HCT116 (cell line): ENCODE measurements at regions not wholly inside any gene's neighbourhood (a gene's known extent, or its start where the extent isn't known, plus 50 kb on each side); places are given as distances from the start of the nearest gene placed in this dataset.

Experiments used
- ATAC-seq: fragments of 200-7000 bp; cut with Tn5 transposase; 2 replicates; pipeline ENCODE4 v1.9.1; 2020; ENCODE audit warnings: mild to moderate bottlenecking, moderate library complexity
- BruUV-seq: library from RNA; stranded (reverse); fragments of 400-500 nt; replicated peaks from 2 replicates; lab custom pipeline; 2021; lab: Mats Ljungman, UMichigan
- CTCF ChIA-PET: fragments of 300-600 bp; sonication (Branson Sonifier 250); formaldehyde crosslinking; loops from one replicate; lab custom pipeline; 2021; ENCODE audit warnings: antibody characterized with exemption; lab: Charles Lee
- POLR2A ChIA-PET: fragments of 300-600, 350-600 bp; sonication (Branson Sonifier 250); formaldehyde crosslinking; loops from one replicate; lab custom pipeline; 2021; ENCODE audit warnings: antibody characterized with exemption; lab: Charles Lee
- RAD21 ChIA-PET, 2 experiments: fragments of 300-600 bp; sonication (Branson Sonifier 250); formaldehyde crosslinking; loops; one replicate each; lab custom pipeline; 2023; ENCODE audit warnings: low total read pairs in 2 of 2; ENCODE audit not compliant: uncharacterized antibody in 2 of 2, unreplicated experiment in 2 of 2, low non-redundant PET in 1 of 2; lab: Charles Lee
- DNase-seq: peaks from one replicate; pipeline ENCODE4 v3.0.0-alpha.2; 2010; ENCODE audit warnings: low read depth, low spot score
- H2AFZ ChIP-seq: fragments of 200-600 bp; shearing (Covaris generic), sonication (generic); 2 replicates; pipeline ENCODE4 v1.6.1; 2017; ENCODE audit warnings: low read depth, mixed run types, mixed read lengths, antibody characterized with exemption, low read length; ENCODE audit not compliant: poor library complexity, severe bottlenecking
- H3K27ac ChIP-seq: 2 replicates; pipeline ENCODE4 v1.5.1; 2012; ENCODE audit warnings: low read depth, low read length
- H3K27me3 ChIP-seq: fragments of 200-600 bp; sonication (generic); 2 replicates; pipeline ENCODE4 v1.6.1; 2016; ENCODE audit warnings: mixed run types, low read length, mixed read lengths; ENCODE audit not compliant: insufficient read depth
- H3K36me3 ChIP-seq, 2 experiments: fragments of 200-500 bp in 1 of 2; fragments of 200-600 bp in 1 of 2; sonication (Bioruptor generic) in 1 of 2; sonication (generic) in 1 of 2; 2 replicates each; pipeline versions ENCODE4 v1.5.1 to v1.6.1; 2014 to 2016; ENCODE audit warnings: low read length in 2 of 2, inconsistent platforms in 1 of 2, mixed read lengths in 1 of 2, mixed run types in 1 of 2; ENCODE audit not compliant: insufficient read depth in 2 of 2, control insufficient read depth in 1 of 2
- H3K4me1 ChIP-seq, 2 experiments: fragments of 200-600 bp in 1 of 2; sonication (generic) in 1 of 2; 2 replicates each; pipeline versions ENCODE4 v1.5.1 to v1.6.1; 2012 to 2017; ENCODE audit warnings: low read length in 2 of 2, inconsistent platforms in 1 of 2, mild to moderate bottlenecking in 1 of 2, mixed read lengths in 1 of 2, mixed run types in 1 of 2, moderate library complexity in 1 of 2; ENCODE audit not compliant: insufficient read depth in 2 of 2, control insufficient read depth in 1 of 2
- H3K4me2 ChIP-seq: fragments of 200-600 bp; sonication (generic); 2 replicates; pipeline ENCODE4 v1.6.1; 2017; ENCODE audit warnings: mixed run types, low read length, mixed read lengths
- H3K4me3 ChIP-seq, 2 experiments: fragments of 200-600 bp in 1 of 2; sonication (generic) in 1 of 2; replicated peaks in 1 of 2; 2 replicates each; pipeline ENCODE4 v1.5.1; 2011 to 2016; ENCODE audit warnings: low read length in 2 of 2, control low read depth in 1 of 2, low read depth in 1 of 2, mild to moderate bottlenecking in 1 of 2, mixed read lengths in 1 of 2, mixed run types in 1 of 2
- H3K79me2 ChIP-seq: fragments of 200-600 bp; sonication (generic); 2 replicates; pipeline ENCODE4 v1.6.1; 2017; ENCODE audit warnings: mild to moderate bottlenecking, mixed run types, low read length, moderate library complexity, mixed read lengths; ENCODE audit not compliant: insufficient read depth
- H3K9ac ChIP-seq: fragments of 200-600 bp; sonication (generic); 2 replicates; pipeline ENCODE4 v1.6.1; 2016; ENCODE audit warnings: low read length, mixed read lengths
- H3K9me2 ChIP-seq: fragments of 200-600 bp; sonication (generic), shearing (Covaris generic); 2 replicates; pipeline ENCODE4 v1.6.1; 2017; ENCODE audit warnings: mixed run types, mild to moderate bottlenecking, moderate library complexity; ENCODE audit not compliant: insufficient read depth
- H3K9me3 ChIP-seq, 2 experiments: fragments of 200-500 bp in 1 of 2; fragments of 200-600 bp in 1 of 2; sonication (Bioruptor generic) in 1 of 2; sonication (generic) in 1 of 2; 2 replicates each; pipeline ENCODE4 v1.6.1; 2014 to 2017; ENCODE audit warnings: low read length in 2 of 2, mixed read lengths in 2 of 2, inconsistent platforms in 1 of 2, low read depth in 1 of 2, mild to moderate bottlenecking in 1 of 2, mixed run types in 1 of 2, moderate library complexity in 1 of 2; ENCODE audit not compliant: control insufficient read depth in 1 of 2, insufficient read depth in 1 of 2
- H4K20me1 ChIP-seq: fragments of 200-600 bp; sonication (generic), shearing (Covaris generic); 2 replicates; pipeline ENCODE4 v1.6.1; 2017; ENCODE audit warnings: mixed run types, mild to moderate bottlenecking, moderate library complexity; ENCODE audit not compliant: insufficient read depth
- CBX3 ChIP-seq: IDR thresholded peaks from 2 replicates; pipeline ENCODE4 v1.6.1; 2012; ENCODE audit warnings: low read depth
- CEBPB ChIP-seq: IDR thresholded peaks from 2 replicates; pipeline ENCODE4 v1.6.1; 2012; ENCODE audit warnings: low read depth
- EGR1 ChIP-seq: IDR thresholded peaks from 2 replicates; pipeline ENCODE4 v1.6.1; 2012; ENCODE audit warnings: low read depth
- EZH2phosphoT487 ChIP-seq: fragments of 200-600 bp; IDR thresholded peaks from 2 replicates; pipeline ENCODE4 v1.6.1; 2018; ENCODE audit warnings: antibody characterized with exemption, borderline replicate concordance
- JUND ChIP-seq: IDR thresholded peaks from 2 replicates; pipeline ENCODE4 v1.6.1; 2012
- MAX ChIP-seq: IDR thresholded peaks from 2 replicates; pipeline ENCODE4 v1.6.1; 2012
- POLR2A ChIP-seq: IDR thresholded peaks from 2 replicates; pipeline ENCODE4 v1.7.0; 2011; ENCODE audit warnings: borderline replicate concordance; ENCODE audit not compliant: insufficient read depth, insufficient read length; ENCODE audit errors: extremely low read depth
- POLR2AphosphoS5 ChIP-seq: IDR thresholded peaks from 2 replicates; pipeline ENCODE4 v1.6.1; 2011; ENCODE audit warnings: mild to moderate bottlenecking, low read depth, low read length, moderate library complexity
- RAD21 ChIP-seq: IDR thresholded peaks from 2 replicates; pipeline ENCODE4 v1.6.1; 2012; ENCODE audit warnings: low read depth, mild to moderate bottlenecking
- SIN3A ChIP-seq: IDR thresholded peaks from 2 replicates; pipeline ENCODE4 v1.6.1; 2012; ENCODE audit warnings: low read depth
- SP1 ChIP-seq: IDR thresholded peaks from 2 replicates; pipeline ENCODE4 v1.6.1; 2012; ENCODE audit warnings: low read depth
- SRF ChIP-seq: IDR thresholded peaks from 2 replicates; pipeline ENCODE4 v1.6.1; 2012; ENCODE audit warnings: low read depth
- TCF7L2 ChIP-seq: IDR thresholded peaks from 2 replicates; pipeline ENCODE4 v1.7.0; 2011; ENCODE audit warnings: borderline replicate concordance, inconsistent platforms; ENCODE audit not compliant: insufficient read depth, insufficient read length; ENCODE audit errors: extremely low read depth
- YY1 ChIP-seq: IDR thresholded peaks from 2 replicates; pipeline ENCODE4 v1.6.1; 2011; ENCODE audit warnings: low read length, low read depth, moderate library complexity, mild to moderate bottlenecking; ENCODE audit not compliant: insufficient replicate concordance; ENCODE audit errors: extremely low read depth
- ZBTB33 ChIP-seq: IDR thresholded peaks from 2 replicates; pipeline ENCODE4 v1.6.1; 2011; ENCODE audit warnings: mild to moderate bottlenecking, low read length, moderate library complexity; ENCODE audit not compliant: insufficient replicate concordance; ENCODE audit errors: extremely low read depth
- ZFX ChIP-seq: fragments of 450-650 bp; IDR thresholded peaks from 2 replicates; pipeline ENCODE4 v1.6.1; 2017
- ZNF274 ChIP-seq: fragments of 200-500 bp; sonication (Bioruptor generic); IDR thresholded peaks from 2 replicates; pipeline ENCODE4 v1.6.1; 2014; ENCODE audit warnings: mild to moderate bottlenecking, low read depth, low read length, inconsistent platforms
- intact Hi-C: fragments of 100-400 bp; cut with micrococcal nuclease; formaldehyde crosslinking; loops from 2 replicates; pipeline ENCODE4 v1.10.0; 2022
- TF ChIP-seq, protein P1 (sequence below): IDR thresholded peaks from 2 replicates; pipeline ENCODE4 v1.6.1; 2012; ENCODE audit warnings: low read depth

GRCh38 chr20:2212456-2213015 is 83.3 kb upstream of the TGM3 start:
- no peak overlapping the region for H3K9ac ChIP-seq
- ATAC-seq, result no peak
- no peak overlapping the region for H3K4me3 ChIP-seq
- RAD21 ChIA-PET, result no interaction called here
- no peaks in the 10 kb centered on the region for H3K9me3 ChIP-seq
- H4K20me1 ChIP-seq, result no peaks in the 10 kb centered on the region
- H3K4me2 ChIP-seq, result no peak overlapping the region
- H3K4me1 ChIP-seq, result peaks cover 4 to 5% of the 10 kb centered on the region in 2 experiments; a peak in 1 of 4 replicates
- DNase-seq, result no peak
- no peak overlapping the region for H3K27ac ChIP-seq
- intact Hi-C loops, result no loop called here
- H2AFZ ChIP-seq, result no peak overlapping the region
- BruUV-seq, result no TSS peak
- no peaks in the 10 kb centered on the region for H3K27me3 ChIP-seq
- no peaks in the 10 kb centered on the region for H3K79me2 ChIP-seq
- H3K36me3 ChIP-seq, result no peaks in the 10 kb centered on the region
- no peaks in the 10 kb centered on the region; the same call in 1 of the 2 replicates for H3K9me2 ChIP-seq
- POLR2A ChIA-PET, result no interaction called here
- TF ChIP-seq SP1, result no peak
- TF ChIP-seq ZNF274, result no peak
- no peak for TF ChIP-seq CBX3
- no peak for TF ChIP-seq JUND
- TF ChIP-seq SIN3A, result no peak
- no peak for TF ChIP-seq RAD21
- TF ChIP-seq TCF7L2, result no peak
- TF ChIP-seq, protein P1, sequence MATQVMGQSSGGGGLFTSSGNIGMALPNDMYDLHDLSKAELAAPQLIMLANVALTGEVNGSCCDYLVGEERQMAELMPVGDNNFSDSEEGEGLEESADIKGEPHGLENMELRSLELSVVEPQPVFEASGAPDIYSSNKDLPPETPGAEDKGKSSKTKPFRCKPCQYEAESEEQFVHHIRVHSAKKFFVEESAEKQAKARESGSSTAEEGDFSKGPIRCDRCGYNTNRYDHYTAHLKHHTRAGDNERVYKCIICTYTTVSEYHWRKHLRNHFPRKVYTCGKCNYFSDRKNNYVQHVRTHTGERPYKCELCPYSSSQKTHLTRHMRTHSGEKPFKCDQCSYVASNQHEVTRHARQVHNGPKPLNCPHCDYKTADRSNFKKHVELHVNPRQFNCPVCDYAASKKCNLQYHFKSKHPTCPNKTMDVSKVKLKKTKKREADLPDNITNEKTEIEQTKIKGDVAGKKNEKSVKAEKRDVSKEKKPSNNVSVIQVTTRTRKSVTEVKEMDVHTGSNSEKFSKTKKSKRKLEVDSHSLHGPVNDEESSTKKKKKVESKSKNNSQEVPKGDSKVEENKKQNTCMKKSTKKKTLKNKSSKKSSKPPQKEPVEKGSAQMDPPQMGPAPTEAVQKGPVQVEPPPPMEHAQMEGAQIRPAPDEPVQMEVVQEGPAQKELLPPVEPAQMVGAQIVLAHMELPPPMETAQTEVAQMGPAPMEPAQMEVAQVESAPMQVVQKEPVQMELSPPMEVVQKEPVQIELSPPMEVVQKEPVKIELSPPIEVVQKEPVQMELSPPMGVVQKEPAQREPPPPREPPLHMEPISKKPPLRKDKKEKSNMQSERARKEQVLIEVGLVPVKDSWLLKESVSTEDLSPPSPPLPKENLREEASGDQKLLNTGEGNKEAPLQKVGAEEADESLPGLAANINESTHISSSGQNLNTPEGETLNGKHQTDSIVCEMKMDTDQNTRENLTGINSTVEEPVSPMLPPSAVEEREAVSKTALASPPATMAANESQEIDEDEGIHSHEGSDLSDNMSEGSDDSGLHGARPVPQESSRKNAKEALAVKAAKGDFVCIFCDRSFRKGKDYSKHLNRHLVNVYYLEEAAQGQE, result no peak
- no peak for TF ChIP-seq POLR2A
- TF ChIP-seq POLR2AphosphoS5, result no peak
- no peak for TF ChIP-seq EZH2phosphoT487
- no peak for TF ChIP-seq EGR1
- no peak for TF ChIP-seq ZBTB33
- no peak for TF ChIP-seq MAX
- no peak for TF ChIP-seq ZFX
- no peak for TF ChIP-seq CEBPB
- TF ChIP-seq SRF, result no peak
- TF ChIP-seq YY1, result no peak
- CTCF ChIA-PET, result interaction anchor here (1.7 kb wide), 1 partner anchor 240 kb away, joined by 3 read pairs; no protein-coding TSS in a partner anchor
